ENCODE measurements at regions not wholly inside any gene's neighbourhood (a gene's known extent, or its start where the extent isn't known, plus 50 kb on each side); places are given as distances from the start of the nearest gene placed in this dataset.

DNA sequence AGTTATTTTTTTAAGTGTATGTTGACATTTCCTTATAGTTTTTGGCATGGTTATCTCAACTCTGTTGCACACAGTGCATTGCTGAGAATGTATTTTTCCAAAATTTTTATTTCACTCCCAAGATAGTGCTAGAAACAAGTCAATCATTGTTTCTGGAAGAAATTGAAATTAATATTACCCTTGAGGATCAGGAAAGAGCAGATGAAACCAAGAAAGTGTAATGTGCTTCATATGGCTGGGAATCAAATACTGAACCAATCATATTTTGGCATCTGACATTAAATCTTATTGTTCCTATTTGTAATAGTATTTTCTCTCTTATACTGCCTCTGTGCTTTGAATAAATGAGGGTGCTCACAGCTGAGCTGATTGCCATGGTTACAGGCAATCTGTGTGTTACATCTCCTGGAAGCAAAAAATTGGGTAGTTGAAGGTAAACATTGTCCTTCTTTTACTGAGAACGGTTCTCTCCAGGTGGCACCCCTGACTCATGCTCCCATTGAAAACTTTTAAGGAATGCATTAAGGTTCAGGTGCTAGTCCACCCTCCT lies 358.2 kb upstream of the NR3C2 start:
- no peak for DNase-seq (ENCODE audit: low read depth in 1 of 2, low spot score in 1 of 2)
- peaks cover 2% of the 10 kb centered on the region for H3K4me1 ChIP-seq (ENCODE audit: low read depth)
- H3K9me3 ChIP-seq (ENCODE audit: low read depth): no peaks in the 10 kb centered on the region
- H3K27ac ChIP-seq: no peak overlapping the region
- H3K36me3 ChIP-seq: no peaks in the 10 kb centered on the region
- no peaks in the 10 kb centered on the region for H3K27me3 ChIP-seq
- H3K4me3 ChIP-seq: no peak overlapping the region
- TF ChIP-seq CTCF (IDR thresholded peaks at IDR 0.05; ENCODE audit: low read depth, low read length): no peak

- Histone ChIP-seq H3K27me3 (no peaks in the 10 kb centered on the region), H3K27ac (no peak overlapping the region), H3K4me1 (ENCODE audit: low read depth) (peaks cover 4% of the 10 kb centered on the region), H3K4me3 (no peak overlapping the region), H3K9me3 (ENCODE audit: low read depth) (no peaks in the 10 kb centered on the region), H3K36me3 (no peaks in the 10 kb centered on the region)
- no peak for TF ChIP-seq CTCF (IDR thresholded peaks at IDR 0.05; ENCODE audit: low read depth, low read length)
- DNase-seq (ENCODE audit: low read depth in 1 of 2, low spot score in 1 of 2): peak; percentile 66 to 85
Measured at GRCh38 chr4:148795156-148795864, 353.1 kb upstream of the NR3C2 start.

DNA sequence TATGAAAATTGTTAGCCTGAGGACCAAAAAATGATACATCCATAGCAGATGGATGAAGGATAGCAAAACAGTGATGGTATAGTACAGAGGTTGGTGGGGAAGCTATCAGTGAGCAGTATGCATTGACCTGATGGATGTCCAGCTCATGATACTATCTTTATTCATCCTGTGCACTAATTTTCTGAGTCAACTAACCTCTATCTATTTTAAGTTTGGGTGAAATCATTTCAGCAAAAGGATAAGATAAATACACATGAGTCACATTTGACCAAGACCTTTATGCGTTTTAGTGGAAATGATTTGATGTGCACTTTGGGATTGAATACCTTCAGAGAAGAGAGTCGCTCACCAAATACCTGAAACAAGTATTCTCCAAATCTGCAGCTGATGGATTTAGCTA lies 351.0 kb upstream of the NR3C2 start:
- TF ChIP-seq CTCF (IDR thresholded peaks at IDR 0.05; ENCODE audit: low read depth, low read length): no peak
- DNase-seq (ENCODE audit: low read depth in 1 of 2, low spot score in 1 of 2): no peak
- Histone ChIP-seq H3K4me3 (no peak overlapping the region), H3K36me3 (no peaks in the 10 kb centered on the region), H3K27ac (no peak overlapping the region), H3K4me1 (ENCODE audit: low read depth) (peaks cover 4% of the 10 kb centered on the region), H3K9me3 (ENCODE audit: low read depth) (no peaks in the 10 kb centered on the region), H3K27me3 (no peaks in the 10 kb centered on the region)

GRCh38 chr4:148790691-148791090 lies 348.5 kb upstream of the NR3C2 start:
- peak in 1 of 2 donors; percentile 59 for DNase-seq (ENCODE audit: low read depth in 1 of 2, low spot score in 1 of 2)
- Histone ChIP-seq H3K36me3 (no peaks in the 10 kb centered on the region), H3K27me3 (no peaks in the 10 kb centered on the region), H3K9me3 (ENCODE audit: low read depth) (no peaks in the 10 kb centered on the region), H3K4me3 (no peak overlapping the region), H3K27ac (no peak overlapping the region), H3K4me1 (ENCODE audit: low read depth) (peaks cover 11% of the 10 kb centered on the region)
- no peak for TF ChIP-seq CTCF (IDR thresholded peaks at IDR 0.05; ENCODE audit: low read depth, low read length)

DNA sequence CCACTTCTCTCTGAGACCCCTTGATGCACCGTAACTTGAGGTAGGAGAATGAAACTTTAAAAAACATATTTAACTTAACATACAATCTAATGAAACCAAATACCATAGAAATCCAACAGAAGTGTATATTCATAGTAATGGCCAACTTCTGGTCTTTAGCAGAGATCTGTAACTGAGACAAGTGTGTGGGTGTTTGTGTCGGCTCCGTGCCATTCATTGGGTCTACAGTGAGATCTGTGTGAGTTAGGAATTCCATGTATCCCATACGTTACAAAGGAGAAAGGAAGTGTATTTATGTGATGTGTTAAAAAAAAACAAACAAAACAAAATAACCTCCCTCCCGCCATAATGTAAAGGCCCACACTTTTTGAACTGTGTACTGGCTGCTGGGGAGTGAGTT lies 348.0 kb upstream of the NR3C2 start:
- H3K4me3 ChIP-seq: no peak overlapping the region
- no peak overlapping the region for H3K27ac ChIP-seq
- no peaks in the 10 kb centered on the region for H3K36me3 ChIP-seq
- H3K4me1 ChIP-seq (ENCODE audit: low read depth): peaks cover 7% of the 10 kb centered on the region
- no peaks in the 10 kb centered on the region for H3K9me3 ChIP-seq (ENCODE audit: low read depth)
- TF ChIP-seq CTCF (IDR thresholded peaks at IDR 0.05; ENCODE audit: low read depth, low read length): no peak
- no peaks in the 10 kb centered on the region for H3K27me3 ChIP-seq
- no peak for DNase-seq (ENCODE audit: low read depth in 1 of 2, low spot score in 1 of 2)
